ENCODE measurements at regions not wholly inside any gene's neighbourhood (a gene's known extent, or its start where the extent isn't known, plus 50 kb on each side); places are given as distances from the start of the nearest gene placed in this dataset.
"Not testable (repeated sequence)": the region's sequence is repeated elsewhere in the genome, so short reads cannot be mapped to it uniquely, and the experiment has no call there.

- no peak for DNase-seq (ENCODE audit: low read depth in 2 of 2)
Observed at GRCh38 chr13:31517599-31517998, 221.7 kb upstream of the RXFP2 start.

DNA sequence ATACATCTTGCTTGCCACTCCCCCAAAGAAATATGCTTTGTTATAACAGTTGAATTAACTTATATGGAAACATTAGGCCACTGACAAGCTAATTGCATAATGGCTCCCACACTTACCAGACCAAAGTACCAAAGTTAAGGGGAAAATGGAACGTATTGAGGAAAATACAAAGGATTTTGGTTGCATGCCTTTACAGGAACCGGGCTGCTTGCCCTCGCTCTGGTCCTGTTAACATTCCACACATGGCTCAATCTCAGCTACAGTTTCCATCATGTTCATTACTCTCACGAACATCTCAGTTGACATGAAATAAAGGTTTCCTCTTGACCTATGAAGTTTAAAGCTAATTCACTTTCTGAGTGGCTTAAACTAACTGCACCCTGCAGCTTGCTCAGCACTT is 220.7 kb upstream of the RXFP2 start:
- no peak for DNase-seq (ENCODE audit: low read depth in 2 of 2)

GRCh38 chr13:31521435-31521834 is 217.9 kb upstream of the RXFP2 start:
- no peak for DNase-seq (ENCODE audit: low read depth in 2 of 2)

- DNase-seq (ENCODE audit: low read depth in 2 of 2): no peak
Observed at GRCh38 chr13:31522396-31522795, 216.9 kb upstream of the RXFP2 start.

- DNase-seq (ENCODE audit: low read depth in 2 of 2): no peak
Observed at GRCh38 chr13:31528176-31528575, 211.2 kb upstream of the RXFP2 start.

DNA sequence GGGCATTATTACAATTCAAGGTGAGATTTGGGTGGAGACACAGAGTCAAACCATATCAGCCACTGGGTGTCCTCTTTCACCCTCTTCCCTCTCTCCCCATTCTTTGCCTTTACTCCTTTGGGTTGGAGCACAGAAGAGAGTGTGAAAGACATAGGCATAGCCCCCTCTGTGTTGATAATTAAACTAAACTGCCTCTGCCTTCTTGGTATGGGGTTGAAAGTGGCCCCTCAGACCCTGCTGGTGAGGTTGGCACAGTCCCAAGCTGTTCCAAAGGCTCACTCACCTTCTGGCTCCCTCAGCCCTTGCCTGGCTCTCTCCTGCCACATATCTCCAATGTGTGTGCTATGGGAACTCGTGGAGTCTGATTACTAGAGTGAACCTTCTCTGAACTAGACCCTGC is 210.6 kb upstream of the RXFP2 start:
- no peak for DNase-seq (ENCODE audit: low read depth in 2 of 2)

- no peak for DNase-seq (ENCODE audit: low read depth in 2 of 2)
Observed at GRCh38 chr13:31530922-31531321, 208.4 kb upstream of the RXFP2 start.

DNA sequence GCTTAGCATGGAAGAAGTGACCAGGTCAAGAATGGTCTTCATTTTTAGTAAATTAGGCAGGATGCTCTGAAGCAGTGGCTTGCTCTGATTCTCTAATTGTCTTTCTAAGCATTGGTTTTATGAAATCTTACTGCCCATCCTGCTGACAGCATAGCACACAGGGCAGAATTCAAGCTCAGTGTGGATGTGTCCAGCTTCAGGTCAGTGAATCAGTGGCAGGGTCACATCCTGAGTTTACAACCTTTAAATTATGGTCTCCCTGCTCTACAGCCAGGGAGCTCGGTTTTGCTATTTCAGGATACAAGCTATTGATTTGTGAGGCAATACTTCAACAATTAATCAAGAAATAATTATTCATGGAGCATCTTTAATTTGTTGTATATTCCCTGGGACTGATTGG is 202.3 kb upstream of the RXFP2 start:
- DNase-seq (ENCODE audit: low read depth in 2 of 2): no peak

- no peak for DNase-seq (ENCODE audit: low read depth in 2 of 2)
Observed at GRCh38 chr13:31538067-31539042, 201.0 kb upstream of the RXFP2 start.

DNA sequence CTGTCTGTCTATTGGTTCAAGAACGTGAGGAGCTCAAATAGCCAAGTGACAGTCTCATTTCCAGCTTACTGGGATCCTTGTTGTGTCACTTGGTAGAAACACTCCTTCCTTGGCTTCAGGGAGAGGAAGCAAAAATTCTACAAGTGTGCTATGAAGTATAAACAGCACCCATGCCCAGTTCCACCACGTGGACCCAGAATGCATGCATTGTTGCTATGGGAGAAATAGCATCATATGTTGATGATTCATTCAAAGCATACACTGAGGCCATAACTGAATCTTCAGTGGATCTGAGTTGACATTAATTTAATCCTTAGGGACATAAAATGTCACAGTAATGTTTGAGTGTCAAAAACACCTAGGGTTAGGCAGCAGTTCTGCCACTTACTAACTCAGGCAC is 199.0 kb upstream of the RXFP2 start:
- no peak for DNase-seq (ENCODE audit: low read depth in 2 of 2)

DNA sequence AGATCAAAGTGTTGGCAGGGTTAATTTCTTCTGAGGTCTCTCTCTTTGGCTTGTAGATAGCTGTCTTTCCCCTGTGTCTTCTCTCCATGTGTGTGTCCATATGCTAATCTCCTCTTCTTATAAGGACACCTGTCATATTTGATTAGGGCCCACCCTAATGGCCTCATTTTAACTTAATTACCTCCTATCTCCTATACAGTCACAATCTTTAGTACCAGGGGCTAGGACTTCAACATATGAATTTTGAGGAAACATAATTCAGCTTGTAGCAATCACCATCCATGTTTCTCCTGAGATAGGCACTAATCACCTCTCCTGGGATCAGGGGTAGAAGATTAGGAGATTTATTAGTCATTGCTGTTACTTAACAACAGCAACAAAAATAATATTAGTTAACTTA is 196.1 kb upstream of the RXFP2 start:
- DNase-seq (ENCODE audit: low read depth in 2 of 2): no peak

- DNase-seq (ENCODE audit: low read depth in 2 of 2): no peak
Observed at GRCh38 chr13:31545616-31546015, 193.7 kb upstream of the RXFP2 start.

- DNase-seq (ENCODE audit: low read depth in 2 of 2): no peak
Observed at GRCh38 chr13:31556376-31556775, 182.9 kb upstream of the RXFP2 start.

- not testable (repeated sequence) for DNase-seq (ENCODE audit: low read depth in 2 of 2)
Observed at GRCh38 chr13:31584221-31584620, 155.1 kb upstream of the RXFP2 start.

DNA sequence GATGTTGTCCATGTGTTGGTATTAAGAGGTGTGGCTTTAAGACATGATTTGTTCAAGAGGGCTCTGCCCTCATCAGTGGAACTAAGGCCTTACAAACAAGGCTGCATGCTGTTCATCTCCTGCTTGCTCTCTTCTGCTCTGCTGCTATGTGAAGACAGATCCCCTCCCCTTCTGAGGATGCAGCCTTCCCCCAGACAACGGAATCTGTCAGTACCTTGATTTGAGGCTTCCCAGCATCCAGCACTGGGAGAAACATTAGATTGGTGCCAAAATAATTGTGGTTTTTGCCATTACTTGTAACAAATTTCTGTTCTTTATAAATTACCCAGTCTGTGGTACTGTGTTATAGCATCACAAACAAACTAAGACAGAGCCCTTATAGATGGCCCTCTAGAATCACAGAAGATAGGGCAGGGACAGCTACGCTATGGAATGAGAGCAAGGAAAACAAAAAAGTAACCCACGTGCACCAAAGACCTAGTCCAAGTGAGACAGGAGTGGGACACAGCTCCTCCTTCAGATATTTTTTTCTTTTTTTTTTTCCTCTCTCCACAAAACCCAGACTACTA is 151.5 kb upstream of the RXFP2 start:
- no peak for DNase-seq (ENCODE audit: low read depth in 2 of 2)

GRCh38 chr13:31588316-31588715 is 151.0 kb upstream of the RXFP2 start:
- no peak for DNase-seq (ENCODE audit: low read depth in 2 of 2)

- no peak for DNase-seq (ENCODE audit: low read depth in 2 of 2)
Observed at GRCh38 chr13:31588893-31589292, 150.4 kb upstream of the RXFP2 start.

GRCh38 chr13:31591642-31592233 is 147.6 kb upstream of the RXFP2 start:
- no peak for DNase-seq (ENCODE audit: low read depth in 2 of 2)

- DNase-seq (ENCODE audit: low read depth in 2 of 2): no peak
Observed at GRCh38 chr13:31594056-31594455, 145.3 kb upstream of the RXFP2 start.

- no peak for DNase-seq (ENCODE audit: low read depth in 2 of 2)
Observed at GRCh38 chr13:31595563-31595962, 143.8 kb upstream of the RXFP2 start.

DNA sequence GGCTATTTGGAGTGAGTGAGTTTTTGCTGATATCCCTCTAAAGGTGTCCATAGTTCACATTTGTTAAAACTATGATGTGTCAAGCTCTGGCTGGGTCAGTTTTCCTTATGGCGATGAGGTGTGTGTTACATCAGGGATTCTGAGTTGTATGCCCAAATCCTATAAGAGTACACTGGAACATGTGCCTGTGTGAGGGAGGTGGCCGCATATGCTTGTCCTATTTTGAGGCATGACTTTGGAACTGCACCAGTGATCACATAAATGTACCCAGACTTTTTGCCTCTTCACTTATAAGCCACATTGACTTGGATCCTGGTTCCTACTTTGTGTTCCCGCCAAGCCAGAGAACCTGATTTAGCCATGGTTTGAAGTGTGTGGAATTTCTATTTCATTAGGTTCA is 140.3 kb upstream of the RXFP2 start:
- no peak for DNase-seq (ENCODE audit: low read depth in 2 of 2)

- no peak for DNase-seq (ENCODE audit: low read depth in 2 of 2)
Observed at GRCh38 chr13:31605076-31605860, 134.1 kb upstream of the RXFP2 start.

All from stimulated activated CD4-positive, alpha-beta T cell treated with anti-CD3 and anti-CD28 coated beads, Interleukin-1b, Interleukin-23, amount 100 ng/mL, for 1 hour (primary cell).